HCT116 (cell line): ENCODE measurements at regions not wholly inside any gene's neighbourhood (a gene's known extent, or its start where the extent isn't known, plus 50 kb on each side); places are given as distances from the start of the nearest gene placed in this dataset.

Source experiments
- CTCF ChIP-seq, 3 experiments: fragments of 200-600 bp in 1 of 3; sonication (generic) in 1 of 3; IDR thresholded peaks in 2 of 3; conservative IDR thresholded peaks in 1 of 3; 2 replicates each; pipeline ENCODE4 v1.5.1; 2012 to 2017; ENCODE audit warnings: low read depth in 2 of 3, low read length in 2 of 3, antibody characterized with exemption in 1 of 3, borderline replicate concordance in 1 of 3, control low read depth in 1 of 3, mild to moderate bottlenecking in 1 of 3, mixed read lengths in 1 of 3, mixed run types in 1 of 3, moderate library complexity in 1 of 3; ENCODE audit not compliant: insufficient read depth in 1 of 3
- JUND ChIP-seq: IDR thresholded peaks from 2 replicates; pipeline ENCODE4 v1.6.1; 2012
- TF ChIP-seq, protein P1 (sequence below): IDR thresholded peaks from 2 replicates; pipeline ENCODE4 v1.6.1; 2012; ENCODE audit warnings: low read depth

DNA sequence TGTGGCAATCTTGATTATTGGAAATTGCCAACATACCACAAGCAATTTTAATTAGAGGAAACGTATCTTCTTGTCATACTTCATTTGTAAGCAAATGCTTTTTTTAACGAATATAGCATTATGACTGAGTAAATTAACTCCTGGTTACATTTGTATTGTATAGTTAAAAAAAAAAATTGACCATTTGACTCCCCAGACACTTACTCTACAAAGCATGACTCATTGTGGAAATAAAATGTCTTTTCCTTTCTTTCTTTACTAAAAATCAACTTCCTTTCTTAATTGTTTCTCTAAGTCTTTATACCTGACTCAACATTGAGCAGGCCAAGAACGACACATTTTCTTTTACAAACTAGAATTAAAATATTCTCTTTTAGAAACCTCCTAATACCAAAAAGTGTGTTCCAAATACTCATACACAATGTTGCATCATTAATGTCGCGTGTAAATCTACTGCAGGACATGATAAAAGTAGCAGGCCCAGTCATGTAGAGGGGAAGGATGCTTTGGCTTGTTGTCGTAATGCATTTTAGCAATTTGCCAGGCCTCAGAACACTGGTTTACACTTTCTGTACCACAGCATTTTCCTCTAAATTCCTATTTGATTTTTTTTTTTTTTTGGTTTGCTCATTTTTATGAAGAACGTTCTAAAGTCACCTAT is 349.6 kb upstream of the KCNH7 start:
- TF ChIP-seq CTCF (IDR thresholded peaks at IDR 0.05 in 2 of 3, conservative IDR thresholded peaks at IDR 0.05 in 1 of 3; ENCODE audit: borderline replicate concordance in 1 of 3, insufficient read depth in 1 of 3, low read depth in 2 of 3, low read length in 2 of 3), result no peak
- TF ChIP-seq, protein P1, sequence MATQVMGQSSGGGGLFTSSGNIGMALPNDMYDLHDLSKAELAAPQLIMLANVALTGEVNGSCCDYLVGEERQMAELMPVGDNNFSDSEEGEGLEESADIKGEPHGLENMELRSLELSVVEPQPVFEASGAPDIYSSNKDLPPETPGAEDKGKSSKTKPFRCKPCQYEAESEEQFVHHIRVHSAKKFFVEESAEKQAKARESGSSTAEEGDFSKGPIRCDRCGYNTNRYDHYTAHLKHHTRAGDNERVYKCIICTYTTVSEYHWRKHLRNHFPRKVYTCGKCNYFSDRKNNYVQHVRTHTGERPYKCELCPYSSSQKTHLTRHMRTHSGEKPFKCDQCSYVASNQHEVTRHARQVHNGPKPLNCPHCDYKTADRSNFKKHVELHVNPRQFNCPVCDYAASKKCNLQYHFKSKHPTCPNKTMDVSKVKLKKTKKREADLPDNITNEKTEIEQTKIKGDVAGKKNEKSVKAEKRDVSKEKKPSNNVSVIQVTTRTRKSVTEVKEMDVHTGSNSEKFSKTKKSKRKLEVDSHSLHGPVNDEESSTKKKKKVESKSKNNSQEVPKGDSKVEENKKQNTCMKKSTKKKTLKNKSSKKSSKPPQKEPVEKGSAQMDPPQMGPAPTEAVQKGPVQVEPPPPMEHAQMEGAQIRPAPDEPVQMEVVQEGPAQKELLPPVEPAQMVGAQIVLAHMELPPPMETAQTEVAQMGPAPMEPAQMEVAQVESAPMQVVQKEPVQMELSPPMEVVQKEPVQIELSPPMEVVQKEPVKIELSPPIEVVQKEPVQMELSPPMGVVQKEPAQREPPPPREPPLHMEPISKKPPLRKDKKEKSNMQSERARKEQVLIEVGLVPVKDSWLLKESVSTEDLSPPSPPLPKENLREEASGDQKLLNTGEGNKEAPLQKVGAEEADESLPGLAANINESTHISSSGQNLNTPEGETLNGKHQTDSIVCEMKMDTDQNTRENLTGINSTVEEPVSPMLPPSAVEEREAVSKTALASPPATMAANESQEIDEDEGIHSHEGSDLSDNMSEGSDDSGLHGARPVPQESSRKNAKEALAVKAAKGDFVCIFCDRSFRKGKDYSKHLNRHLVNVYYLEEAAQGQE, result no peak
- no peak for TF ChIP-seq JUND
